Endodermal cell (in vitro differentiated cells): ENCODE measurements at regions not wholly inside any gene's neighbourhood (a gene's known extent, or its start where the extent isn't known, plus 50 kb on each side); places are given as distances from the start of the nearest gene placed in this dataset.

Source experiments
- DNase-seq: peaks from one replicate; pipeline ENCODE4 v3.0.0-alpha.2; 2017
- H3K27ac ChIP-seq: 2 replicates; pipeline ENCODE4 v1.5.1; 2013; ENCODE audit warnings: mild to moderate bottlenecking, low read depth, low read length, moderate library complexity
- H3K27me3 ChIP-seq: 2 replicates; pipeline ENCODE4 v1.6.1; 2013; ENCODE audit warnings: mild to moderate bottlenecking, low read length, moderate library complexity; ENCODE audit not compliant: insufficient read depth, control insufficient read depth, poor library complexity, severe bottlenecking
- H3K36me3 ChIP-seq: 2 replicates; pipeline ENCODE4 v1.7.0; 2013; ENCODE audit warnings: mild to moderate bottlenecking, low read length, moderate library complexity; ENCODE audit not compliant: control insufficient read depth, insufficient read depth
- H3K4me1 ChIP-seq: one replicate; pipeline ENCODE4 v1.7.0; 2013; ENCODE audit warnings: low read length; ENCODE audit not compliant: control insufficient read depth, insufficient read depth
- H3K4me3 ChIP-seq: 2 replicates; pipeline ENCODE4 v1.5.1; 2013; ENCODE audit warnings: mild to moderate bottlenecking, low read length, moderate library complexity
- H3K9ac ChIP-seq: 2 replicates; pipeline ENCODE4 v1.6.1; 2013; ENCODE audit warnings: mild to moderate bottlenecking, low read length, moderate library complexity; ENCODE audit not compliant: poor library complexity, severe bottlenecking; ENCODE audit errors: extremely low read depth
- H3K9me3 ChIP-seq: 2 replicates; pipeline ENCODE4 v1.6.1; 2013; ENCODE audit warnings: mild to moderate bottlenecking, low read length, moderate library complexity; ENCODE audit not compliant: control insufficient read depth
- H3K27ac Mint-ChIP-seq: 2 replicates; pipeline ENCODE4 v1.8.0; 2020; ENCODE audit warnings: mixed read lengths
- H3K27me3 Mint-ChIP-seq: 2 replicates; pipeline ENCODE4 v1.8.0; 2021; ENCODE audit warnings: mild to moderate bottlenecking, mixed read lengths; ENCODE audit not compliant: insufficient read depth
- H3K36me3 Mint-ChIP-seq: 2 replicates; pipeline ENCODE4 v1.8.0; 2020; ENCODE audit warnings: low read depth, mixed read lengths
- H3K4me1 Mint-ChIP-seq: 2 replicates; pipeline ENCODE4 v1.8.0; 2020; ENCODE audit warnings: mixed read lengths
- H3K4me3 Mint-ChIP-seq: 2 replicates; pipeline ENCODE4 v1.8.0; 2020; ENCODE audit warnings: mild to moderate bottlenecking, moderate library complexity, mixed read lengths
- H3K9me3 Mint-ChIP-seq: 2 replicates; pipeline ENCODE4 v1.8.0; 2020; ENCODE audit warnings: mild to moderate bottlenecking, mixed read lengths
- CTCF ChIP-seq: fragments of 200-600 bp; sonication (generic); conservative IDR thresholded peaks from 2 replicates; pipeline ENCODE4 v1.5.0; 2021; ENCODE audit warnings: antibody characterized with exemption, mild to moderate bottlenecking
- WGBS, 2 experiments: methylation state at CpG; one replicate each; pipeline versions ENCODE4 v1.1.5 to v1.1.7; 2013; ENCODE audit warnings: missing lambda C conversion rate in 2 of 2, mixed read lengths in 1 of 2; ENCODE audit not compliant: insufficient coverage in 1 of 2, insufficient read length in 1 of 2; 5-methylcytosine and 5-hydroxymethylcytosine counted together

- no peak overlapping the region for H3K27ac ChIP-seq
- H3K36me3 Mint-ChIP-seq: no peaks in the 10 kb centered on the region
- no peaks in the 10 kb centered on the region for H3K27me3 Mint-ChIP-seq
- no peak overlapping the region for H3K4me3 Mint-ChIP-seq
- H3K36me3 ChIP-seq: no peaks in the 10 kb centered on the region
- H3K27ac Mint-ChIP-seq: no peak overlapping the region
- H3K4me3 ChIP-seq: no peak overlapping the region
- H3K4me1 ChIP-seq: no peaks in the 10 kb centered on the region
- H3K27me3 ChIP-seq: no peaks in the 10 kb centered on the region
- no peak for DNase-seq
- H3K9ac ChIP-seq: no peak overlapping the region
- whole genome bisulfite sequencing, 2 experiments: 86% methylated on average over 1 of the region's 1 CpG; no CpG with 5 or more reads in 1 of the 2 experiments
- peaks cover 3% of the 10 kb centered on the region for H3K4me1 Mint-ChIP-seq
- no peaks in the 10 kb centered on the region for H3K9me3 Mint-ChIP-seq
- H3K9me3 ChIP-seq: no peaks in the 10 kb centered on the region
- no peak for TF ChIP-seq CTCF
These were observed 75.5 kb upstream of the PLEKHA5 start for GRCh38 chr12:19054035-19054434.

GRCh38 chr12:19055589-19055988 lies 73.9 kb upstream of the PLEKHA5 start:
- no peak overlapping the region for H3K9ac ChIP-seq
- H3K4me1 ChIP-seq: no peaks in the 10 kb centered on the region
- WGBS, 2 experiments: 90 to 91% methylated on average over 3 to 4 of the region's 4 CpGs
- no peaks in the 10 kb centered on the region for H3K36me3 Mint-ChIP-seq
- DNase-seq: no peak
- H3K4me3 ChIP-seq: no peak overlapping the region
- no peaks in the 10 kb centered on the region for H3K9me3 Mint-ChIP-seq
- H3K36me3 ChIP-seq: no peaks in the 10 kb centered on the region
- H3K9me3 ChIP-seq: no peaks in the 10 kb centered on the region
- no peak for TF ChIP-seq CTCF
- no peaks in the 10 kb centered on the region for H3K27me3 Mint-ChIP-seq
- H3K27ac Mint-ChIP-seq: no peak overlapping the region
- H3K4me1 Mint-ChIP-seq: peaks cover 3% of the 10 kb centered on the region
- no peaks in the 10 kb centered on the region for H3K27me3 ChIP-seq
- H3K27ac ChIP-seq: no peak overlapping the region
- no peak overlapping the region for H3K4me3 Mint-ChIP-seq

DNA sequence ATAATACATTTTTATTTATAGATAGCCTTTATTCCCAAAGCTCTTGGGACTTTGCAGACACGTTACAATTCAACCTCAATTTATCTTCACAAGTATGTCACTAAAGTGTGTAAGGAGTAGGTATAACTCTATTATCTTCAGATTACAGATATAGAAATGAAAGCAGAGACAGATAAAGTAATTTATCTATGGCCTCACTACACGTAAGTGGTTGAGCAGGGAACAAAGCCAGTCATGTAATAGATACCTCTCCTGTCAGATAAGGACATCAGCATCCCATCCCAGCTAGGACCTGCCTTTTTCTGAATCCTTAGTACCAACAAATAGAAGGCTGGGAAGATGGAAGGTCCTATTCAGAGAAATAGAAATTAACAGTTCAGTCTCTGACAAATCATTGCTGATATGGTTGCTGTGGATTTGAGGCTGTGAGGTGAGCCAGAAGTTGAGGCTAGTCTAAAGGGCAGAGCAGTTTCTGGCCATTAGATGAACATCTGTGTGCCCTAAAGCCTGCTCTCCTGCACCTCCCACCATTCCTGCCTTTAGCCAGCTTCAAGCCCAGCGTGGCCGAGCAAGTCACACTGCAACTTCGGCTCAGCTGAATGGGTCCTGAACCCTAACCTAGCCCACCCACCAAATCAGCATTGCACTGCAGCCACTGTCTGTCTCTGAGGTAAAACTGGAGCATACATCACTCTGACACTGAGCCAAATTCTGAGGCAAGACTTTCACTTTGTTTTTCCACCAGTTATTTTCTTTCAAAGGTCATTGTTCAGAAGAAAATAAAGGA lies 71.1 kb upstream of the PLEKHA5 start:
- Histone ChIP-seq H3K36me3 (no peaks in the 10 kb centered on the region), H3K4me3 (no peak overlapping the region), H3K27me3 (no peaks in the 10 kb centered on the region), H3K4me1 (no peaks in the 10 kb centered on the region), H3K9ac (no peak overlapping the region), H3K9me3 (no peaks in the 10 kb centered on the region), H3K27ac (no peak overlapping the region)
- peak; percentile 55 for DNase-seq
- Mint-ChIP-seq H3K9me3 (no peaks in the 10 kb centered on the region), H3K27ac (no peak overlapping the region), H3K4me1 (peaks cover 2% of the 10 kb centered on the region), H3K36me3 (no peaks in the 10 kb centered on the region), H3K27me3 (no peaks in the 10 kb centered on the region), H3K4me3 (no peak overlapping the region)
- TF ChIP-seq CTCF: no peak
- 55% methylated on average over 4 of the region's 5 CpGs; no CpG with 5 or more reads in 1 of the 2 experiments for WGBS, 2 experiments
